Stimulated activated CD8-positive, alpha-beta memory T cell treated with anti-CD3 and anti-CD28 coated beads, Interleukin-12 subunit alpha, Interleukin-12 subunit beta, amount 100 ng/mL, for 24 hours (primary cell): ENCODE measurements at regions not wholly inside any gene's neighbourhood (a gene's known extent, or its start where the extent isn't known, plus 50 kb on each side); places are given as distances from the start of the nearest gene placed in this dataset.
"Not testable (repeated sequence)": the region's sequence is repeated elsewhere in the genome, so short reads cannot be mapped to it uniquely, and the experiment has no call there.

Source experiments
- DNase-seq: peaks from one replicate; pipeline ENCODE4 v3.0.0-alpha.2; 2020; ENCODE audit errors: extremely low read depth

- no peak for DNase-seq
Observed at GRCh38 chr13:108082481-108082880, 132.9 kb downstream of the LIG4 start.

GRCh38 chr13:108077284-108077683 is 138.1 kb downstream of the LIG4 start:
- no peak for DNase-seq

- not testable (repeated sequence) for DNase-seq
Observed at GRCh38 chr13:108074429-108074828, 140.9 kb downstream of the LIG4 start.

- DNase-seq, result no peak
Observed at GRCh38 chr13:108070925-108071324, 144.4 kb downstream of the LIG4 start.

GRCh38 chr13:108070491-108070890 is 144.8 kb downstream of the LIG4 start:
- DNase-seq, result no peak

- DNase-seq, result no peak
Observed at GRCh38 chr13:108069521-108070210, 145.7 kb downstream of the LIG4 start.

GRCh38 chr13:108064372-108064771 is 151.0 kb downstream of the LIG4 start:
- not testable (repeated sequence) for DNase-seq

- no peak for DNase-seq
Observed at GRCh38 chr13:108060111-108060510, 155.2 kb downstream of the LIG4 start.

GRCh38 chr13:108056278-108056677 is 159.1 kb downstream of the LIG4 start:
- no peak for DNase-seq

GRCh38 chr13:108049211-108049610 is 166.1 kb downstream of the LIG4 start:
- DNase-seq, result no peak

- DNase-seq, result no peak
Observed at GRCh38 chr13:108044954-108045353, 170.4 kb downstream of the LIG4 start.

- DNase-seq, result not testable (repeated sequence)
Observed at GRCh38 chr13:108042866-108043265, 172.5 kb downstream of the LIG4 start.

GRCh38 chr13:108037348-108037747 is 178.0 kb downstream of the LIG4 start:
- no peak for DNase-seq

GRCh38 chr13:108036411-108036932 is 178.9 kb downstream of the LIG4 start:
- DNase-seq, result no peak

GRCh38 chr13:108034909-108035410 is 180.4 kb downstream of the LIG4 start:
- DNase-seq, result no peak

- no peak for DNase-seq
Observed at GRCh38 chr13:108033800-108034707, 181.3 kb downstream of the LIG4 start.

GRCh38 chr13:108031865-108032264 is 183.5 kb downstream of the LIG4 start:
- no peak for DNase-seq

GRCh38 chr13:108030769-108031168 is 184.6 kb downstream of the LIG4 start:
- DNase-seq, result no peak

- DNase-seq, result no peak
Observed at GRCh38 chr13:108026680-108027410, 188.5 kb downstream of the LIG4 start.

GRCh38 chr13:108020027-108020426 is 195.3 kb downstream of the LIG4 start:
- no peak for DNase-seq

GRCh38 chr13:108018371-108018870 is 196.9 kb downstream of the LIG4 start:
- no peak for DNase-seq

GRCh38 chr13:108006619-108007018 is 208.7 kb downstream of the LIG4 start:
- DNase-seq, result no peak
